HG02885 (cell line): ENCODE measurements at regions not wholly inside any gene's neighbourhood (a gene's known extent, or its start where the extent isn't known, plus 50 kb on each side); places are given as distances from the start of the nearest gene placed in this dataset.

Experiments used
- ATAC-seq: cut with Tn5 transposase; IDR thresholded peaks from one replicate; pipeline ENCODE4 v1.9.1; 2021; ENCODE audit warnings: mild to moderate bottlenecking; ENCODE audit not compliant: unreplicated experiment, poor library complexity

GRCh38 chr13:80590551-80590950 is 249.6 kb upstream of the SPRY2 start:
- no peak for ATAC-seq

- ATAC-seq: no peak
Observed at GRCh38 chr13:80586356-80586755, 245.4 kb upstream of the SPRY2 start.

- ATAC-seq: no peak
Observed at GRCh38 chr13:80585531-80585930, 244.6 kb upstream of the SPRY2 start.

- no peak for ATAC-seq
Observed at GRCh38 chr13:80584785-80585184, 243.9 kb upstream of the SPRY2 start.

- no peak for ATAC-seq
Observed at GRCh38 chr13:80584306-80584705, 243.4 kb upstream of the SPRY2 start.

- ATAC-seq: no peak
Observed at GRCh38 chr13:80577926-80578670, 237.2 kb upstream of the SPRY2 start.

- ATAC-seq: no peak
Observed at GRCh38 chr13:80577285-80577684, 236.4 kb upstream of the SPRY2 start.

- no peak for ATAC-seq
Observed at GRCh38 chr13:80574113-80574850, 233.4 kb upstream of the SPRY2 start.

- ATAC-seq: no peak
Observed at GRCh38 chr13:80572923-80573316, 232.0 kb upstream of the SPRY2 start.

GRCh38 chr13:80572308-80572922 is 231.5 kb upstream of the SPRY2 start:
- no peak for ATAC-seq

GRCh38 chr13:80571346-80572307 is 230.7 kb upstream of the SPRY2 start:
- ATAC-seq: no peak

GRCh38 chr13:80563439-80563838 is 222.5 kb upstream of the SPRY2 start:
- no peak for ATAC-seq

- no peak for ATAC-seq
Observed at GRCh38 chr13:80562433-80563156, 221.7 kb upstream of the SPRY2 start.

- no peak for ATAC-seq
Observed at GRCh38 chr13:80560609-80561008, 219.7 kb upstream of the SPRY2 start.

- no peak for ATAC-seq
Observed at GRCh38 chr13:80559944-80560343, 219.0 kb upstream of the SPRY2 start.

GRCh38 chr13:80558074-80558473 is 217.1 kb upstream of the SPRY2 start:
- ATAC-seq: no peak

- no peak for ATAC-seq
Observed at GRCh38 chr13:80555796-80556678, 215.1 kb upstream of the SPRY2 start.

GRCh38 chr13:80552851-80553440 is 212.0 kb upstream of the SPRY2 start:
- no peak for ATAC-seq
